Endodermal cell (in vitro differentiated cells): ENCODE measurements at regions not wholly inside any gene's neighbourhood (a gene's known extent, or its start where the extent isn't known, plus 50 kb on each side); places are given as distances from the start of the nearest gene placed in this dataset.

ENCODE experiments used
- DNase-seq: peaks from one replicate; pipeline ENCODE4 v3.0.0-alpha.2; 2017
- H3K27ac ChIP-seq: 2 replicates; pipeline ENCODE4 v1.5.1; 2013; ENCODE audit warnings: mild to moderate bottlenecking, low read depth, low read length, moderate library complexity
- H3K27me3 ChIP-seq: 2 replicates; pipeline ENCODE4 v1.6.1; 2013; ENCODE audit warnings: mild to moderate bottlenecking, low read length, moderate library complexity; ENCODE audit not compliant: insufficient read depth, control insufficient read depth, poor library complexity, severe bottlenecking
- H3K36me3 ChIP-seq: 2 replicates; pipeline ENCODE4 v1.7.0; 2013; ENCODE audit warnings: mild to moderate bottlenecking, low read length, moderate library complexity; ENCODE audit not compliant: control insufficient read depth, insufficient read depth
- H3K4me1 ChIP-seq: one replicate; pipeline ENCODE4 v1.7.0; 2013; ENCODE audit warnings: low read length; ENCODE audit not compliant: control insufficient read depth, insufficient read depth
- H3K4me3 ChIP-seq: 2 replicates; pipeline ENCODE4 v1.5.1; 2013; ENCODE audit warnings: mild to moderate bottlenecking, low read length, moderate library complexity
- H3K9ac ChIP-seq: 2 replicates; pipeline ENCODE4 v1.6.1; 2013; ENCODE audit warnings: mild to moderate bottlenecking, low read length, moderate library complexity; ENCODE audit not compliant: poor library complexity, severe bottlenecking; ENCODE audit errors: extremely low read depth
- H3K9me3 ChIP-seq: 2 replicates; pipeline ENCODE4 v1.6.1; 2013; ENCODE audit warnings: mild to moderate bottlenecking, low read length, moderate library complexity; ENCODE audit not compliant: control insufficient read depth
- H3K27ac Mint-ChIP-seq: 2 replicates; pipeline ENCODE4 v1.8.0; 2020; ENCODE audit warnings: mixed read lengths
- H3K27me3 Mint-ChIP-seq: 2 replicates; pipeline ENCODE4 v1.8.0; 2021; ENCODE audit warnings: mild to moderate bottlenecking, mixed read lengths; ENCODE audit not compliant: insufficient read depth
- H3K36me3 Mint-ChIP-seq: 2 replicates; pipeline ENCODE4 v1.8.0; 2020; ENCODE audit warnings: low read depth, mixed read lengths
- H3K4me1 Mint-ChIP-seq: 2 replicates; pipeline ENCODE4 v1.8.0; 2020; ENCODE audit warnings: mixed read lengths
- H3K4me3 Mint-ChIP-seq: 2 replicates; pipeline ENCODE4 v1.8.0; 2020; ENCODE audit warnings: mild to moderate bottlenecking, moderate library complexity, mixed read lengths
- H3K9me3 Mint-ChIP-seq: 2 replicates; pipeline ENCODE4 v1.8.0; 2020; ENCODE audit warnings: mild to moderate bottlenecking, mixed read lengths
- CTCF ChIP-seq: fragments of 200-600 bp; sonication (generic); conservative IDR thresholded peaks from 2 replicates; pipeline ENCODE4 v1.5.0; 2021; ENCODE audit warnings: antibody characterized with exemption, mild to moderate bottlenecking
- WGBS, 2 experiments: methylation state at CpG; one replicate each; pipeline versions ENCODE4 v1.1.5 to v1.1.7; 2013; ENCODE audit warnings: missing lambda C conversion rate in 2 of 2, mixed read lengths in 1 of 2; ENCODE audit not compliant: insufficient coverage in 1 of 2, insufficient read length in 1 of 2; 5-methylcytosine and 5-hydroxymethylcytosine counted together

GRCh38 chr4:124953486-124953885 lies 241.0 kb upstream of the ANKRD50 start:
- Histone ChIP-seq H3K27ac (no peak overlapping the region), H3K27me3 (no peaks in the 10 kb centered on the region), H3K9ac (no peak overlapping the region), H3K4me1 (peaks cover 2% of the 10 kb centered on the region), H3K36me3 (no peaks in the 10 kb centered on the region), H3K9me3 (no peaks in the 10 kb centered on the region), H3K4me3 (no peak overlapping the region)
- no peaks in the 10 kb centered on the region for H3K36me3 Mint-ChIP-seq
- peaks cover 10% of the 10 kb centered on the region for H3K9me3 Mint-ChIP-seq
- no peak overlapping the region for H3K27ac Mint-ChIP-seq
- peaks cover 7% of the 10 kb centered on the region for H3K4me1 Mint-ChIP-seq
- no peak overlapping the region for H3K4me3 Mint-ChIP-seq
- WGBS, 2 experiments = 92 to 95% methylated on average over 3 to 4 of the region's 4 CpGs
- TF ChIP-seq CTCF = no peak
- DNase-seq = no peak
- no peaks in the 10 kb centered on the region for H3K27me3 Mint-ChIP-seq

GRCh38 chr4:124953061-124953460 lies 240.5 kb upstream of the ANKRD50 start:
- Histone ChIP-seq H3K4me3 (no peak overlapping the region), H3K27ac (no peak overlapping the region), H3K9me3 (no peaks in the 10 kb centered on the region), H3K9ac (no peak overlapping the region), H3K4me1 (peaks cover 2% of the 10 kb centered on the region), H3K36me3 (no peaks in the 10 kb centered on the region), H3K27me3 (no peaks in the 10 kb centered on the region)
- Mint-ChIP-seq H3K27me3 (no peaks in the 10 kb centered on the region), H3K4me1 (peaks cover 8% of the 10 kb centered on the region), H3K36me3 (no peaks in the 10 kb centered on the region), H3K27ac (no peak overlapping the region), H3K9me3 (peaks cover 10% of the 10 kb centered on the region), H3K4me3 (no peak overlapping the region)
- no peak for TF ChIP-seq CTCF
- DNase-seq = no peak

GRCh38 chr4:124952601-124953000 lies 240.1 kb upstream of the ANKRD50 start:
- H3K9me3 Mint-ChIP-seq = peaks cover 10% of the 10 kb centered on the region
- H3K9ac ChIP-seq = no peak overlapping the region

More at GRCh38 chr4:124952601-124953000, 240.1 kb upstream of the ANKRD50 start:
- Histone ChIP-seq H3K27ac (no peak overlapping the region), H3K4me1 (peaks cover 2% of the 10 kb centered on the region), H3K9me3 (no peaks in the 10 kb centered on the region), H3K4me3 (no peak overlapping the region), H3K36me3 (no peaks in the 10 kb centered on the region), H3K27me3 (no peaks in the 10 kb centered on the region)
- Mint-ChIP-seq H3K4me1 (peaks cover 13% of the 10 kb centered on the region), H3K36me3 (no peaks in the 10 kb centered on the region), H3K4me3 (no peak overlapping the region), H3K27me3 (no peaks in the 10 kb centered on the region), H3K27ac (no peak overlapping the region)
- TF ChIP-seq CTCF = no peak
- no peak for DNase-seq
